ENCODE measurements at regions not wholly inside any gene's neighbourhood (a gene's known extent, or its start where the extent isn't known, plus 50 kb on each side); places are given as distances from the start of the nearest gene placed in this dataset.
"Not testable (repeated sequence)": the region's sequence is repeated elsewhere in the genome, so short reads cannot be mapped to it uniquely, and the experiment has no call there.

DNA sequence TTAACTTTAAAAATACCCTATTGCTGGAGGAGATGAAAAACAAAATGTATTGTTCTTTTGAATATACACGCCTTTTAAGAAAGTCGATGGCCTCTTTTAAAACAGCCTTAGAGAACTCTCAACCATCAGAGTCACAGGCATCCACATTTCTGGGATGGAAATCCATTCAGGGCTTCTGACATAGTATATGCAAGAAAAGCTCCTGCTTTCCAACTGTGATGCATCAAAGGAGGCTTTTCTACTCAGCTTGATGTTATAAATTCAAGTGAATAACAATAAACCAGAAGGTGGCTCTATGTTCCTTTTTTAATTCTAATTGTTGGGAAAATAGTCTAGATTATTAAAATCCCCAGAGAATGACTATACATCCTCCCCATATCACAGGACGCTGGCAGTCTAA is 398.8 kb upstream of the CXADR start:
- no peaks in the 10 kb centered on the region for H3K27me3 Mint-ChIP-seq
- POLR2A ChIA-PET: no interaction called here
- no peak overlapping the region for H3K27ac Mint-ChIP-seq
- CTCF ChIA-PET: no interaction called here
- peaks cover 8% of the 10 kb centered on the region for H3K9me3 Mint-ChIP-seq
- H3K4me3 Mint-ChIP-seq: no peak overlapping the region
- H3K36me3 Mint-ChIP-seq (ENCODE audit: low read depth): no peaks in the 10 kb centered on the region
- no peak for DNase-seq
- H3K4me1 Mint-ChIP-seq: no peaks in the 10 kb centered on the region

DNA sequence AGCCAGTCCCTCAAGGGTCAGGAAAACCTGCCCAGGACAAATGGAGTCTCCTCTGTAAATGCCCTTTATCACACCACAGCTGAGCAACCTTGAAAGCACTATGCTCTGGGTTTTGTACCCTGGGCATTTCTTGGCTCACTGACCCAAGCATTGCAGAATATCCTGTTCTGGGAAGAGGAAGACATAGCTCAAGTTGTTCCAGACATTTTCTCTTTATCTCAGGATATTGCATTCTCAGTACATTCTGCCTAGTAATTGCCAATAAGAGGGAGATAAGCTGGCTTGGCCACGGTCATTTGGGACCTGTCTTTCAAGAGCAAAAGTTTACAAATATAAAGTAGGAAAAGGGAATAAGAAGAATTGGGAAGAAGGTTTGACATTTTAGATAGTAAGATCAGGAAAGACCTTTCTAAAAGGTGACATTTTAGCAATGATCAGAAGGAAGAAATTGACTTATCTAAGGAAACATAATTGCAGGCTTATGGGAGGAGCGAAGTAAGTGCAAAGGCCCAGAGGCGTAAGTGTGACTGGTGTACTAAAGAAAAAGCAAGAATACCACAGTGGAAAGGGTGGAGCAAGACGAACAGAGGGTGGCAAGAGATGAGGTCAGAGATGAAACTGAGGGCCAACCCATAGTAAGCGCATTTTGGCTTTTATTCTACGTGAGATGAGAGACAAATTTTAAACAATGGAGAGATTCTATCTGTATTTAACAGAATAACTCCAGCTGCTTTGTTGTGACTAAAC is 394.0 kb upstream of the CXADR start:
- Mint-ChIP-seq H3K27ac (no peak overlapping the region), H3K4me1 (no peaks in the 10 kb centered on the region), H3K27me3 (no peaks in the 10 kb centered on the region), H3K36me3 (ENCODE audit: low read depth) (no peaks in the 10 kb centered on the region), H3K9me3 (peaks cover 7% of the 10 kb centered on the region), H3K4me3 (no peak overlapping the region)
- CTCF ChIA-PET: no interaction called here
- no peak for DNase-seq
- POLR2A ChIA-PET: no interaction called here

DNA sequence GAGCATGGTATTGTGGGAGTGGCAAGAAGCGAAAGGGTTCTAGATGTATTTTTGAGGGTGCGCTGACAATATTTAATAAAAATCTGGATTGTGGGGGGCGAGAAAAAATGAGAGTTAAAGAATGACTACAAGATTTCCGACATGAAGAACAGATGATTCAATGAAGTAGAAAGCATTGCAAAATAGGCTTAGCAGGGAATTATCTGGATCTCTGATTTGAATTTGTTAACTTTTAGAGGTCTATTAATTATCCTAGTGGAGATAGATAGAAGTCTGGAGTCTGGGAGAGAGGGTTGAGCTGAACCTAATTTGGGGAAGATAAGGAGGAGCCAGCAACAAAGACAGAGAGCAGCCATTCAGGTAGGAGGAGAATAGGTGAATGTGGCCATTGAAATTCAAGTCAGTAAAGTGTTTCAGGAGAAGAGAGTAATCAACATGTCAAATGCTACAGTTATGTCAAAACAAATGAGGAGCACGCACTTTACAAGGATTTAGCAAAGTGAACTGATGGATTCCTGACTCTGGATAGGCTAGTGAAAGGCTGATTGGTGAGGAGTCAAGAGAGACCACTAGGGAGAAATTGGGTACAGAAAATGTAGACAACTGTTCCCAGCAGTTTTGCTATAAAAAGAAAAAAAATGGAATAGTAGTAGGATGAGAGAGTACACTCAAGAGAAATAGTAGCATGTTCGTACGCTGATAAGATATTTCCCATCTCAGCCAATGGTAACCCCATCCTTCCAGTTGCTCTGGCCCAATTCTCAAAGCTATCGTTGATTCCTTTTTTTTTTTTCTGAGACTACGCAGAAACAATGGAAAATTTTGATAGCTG is 393.2 kb upstream of the CXADR start:
- H3K4me3 Mint-ChIP-seq: no peak overlapping the region
- CTCF ChIA-PET: interaction anchor here (0.6 kb wide), 1 partner anchor 43 kb away, joined by 4 read pairs; no protein-coding TSS in a partner anchor
- peaks cover 7% of the 10 kb centered on the region for H3K9me3 Mint-ChIP-seq
- H3K4me1 Mint-ChIP-seq: no peaks in the 10 kb centered on the region
- H3K27me3 Mint-ChIP-seq: no peaks in the 10 kb centered on the region
- no peak for DNase-seq
- no peak overlapping the region for H3K27ac Mint-ChIP-seq
- no peaks in the 10 kb centered on the region for H3K36me3 Mint-ChIP-seq (ENCODE audit: low read depth)
- POLR2A ChIA-PET: no interaction called here

DNA sequence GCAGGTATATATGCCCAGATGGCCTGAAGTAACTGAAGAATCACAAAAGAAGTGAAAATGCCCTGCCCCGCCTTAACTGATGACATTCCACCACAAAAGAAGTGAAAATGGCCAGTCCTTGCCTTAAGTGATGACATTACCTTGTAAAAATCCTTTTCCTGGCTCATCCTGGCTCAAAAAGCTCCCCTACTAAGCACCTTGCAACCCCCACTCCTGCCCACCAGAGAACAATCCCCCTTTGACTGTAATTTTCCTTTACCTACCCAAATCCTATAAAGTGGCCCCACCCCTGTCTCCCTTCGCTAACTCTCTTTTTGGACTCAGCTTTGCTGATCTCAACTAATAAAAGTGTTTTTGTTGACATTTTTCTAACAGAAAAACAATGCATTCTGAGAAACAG is 385.4 kb upstream of the CXADR start:
- H3K27ac Mint-ChIP-seq; H3K4me3 Mint-ChIP-seq; DNase-seq; H3K27me3 Mint-ChIP-seq; H3K4me1 Mint-ChIP-seq; CTCF ChIA-PET; POLR2A ChIA-PET; H3K9me3 Mint-ChIP-seq; H3K36me3 Mint-ChIP-seq (ENCODE audit: low read depth): not testable (repeated sequence)

DNA sequence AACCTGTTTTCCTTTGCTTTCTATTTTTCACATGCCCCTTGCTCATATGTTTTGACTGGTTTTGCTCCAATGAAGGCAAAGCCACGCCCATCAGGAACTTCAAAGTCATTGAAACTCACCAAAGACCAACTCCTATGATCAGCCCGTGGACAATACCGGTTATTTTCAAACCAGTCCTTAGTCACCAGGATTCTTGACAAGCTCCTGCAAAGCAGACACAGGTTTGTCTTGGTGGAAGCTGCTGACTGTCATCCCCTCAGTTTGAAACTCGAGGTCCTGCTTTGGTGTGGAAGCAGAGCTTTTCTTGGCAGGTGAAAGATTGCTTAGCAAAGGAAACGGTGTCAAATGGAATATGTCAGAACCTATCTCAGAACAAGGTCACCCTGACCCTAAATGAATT is 384.7 kb upstream of the CXADR start:
- Mint-ChIP-seq H3K4me3 (no peak overlapping the region), H3K27me3 (no peaks in the 10 kb centered on the region), H3K9me3 (peaks cover under 1% of the 10 kb centered on the region), H3K4me1 (no peaks in the 10 kb centered on the region), H3K27ac (no peak overlapping the region), H3K36me3 (ENCODE audit: low read depth) (no peaks in the 10 kb centered on the region)
- CTCF ChIA-PET: no interaction called here
- no peak for DNase-seq
- POLR2A ChIA-PET: no interaction called here

DNA sequence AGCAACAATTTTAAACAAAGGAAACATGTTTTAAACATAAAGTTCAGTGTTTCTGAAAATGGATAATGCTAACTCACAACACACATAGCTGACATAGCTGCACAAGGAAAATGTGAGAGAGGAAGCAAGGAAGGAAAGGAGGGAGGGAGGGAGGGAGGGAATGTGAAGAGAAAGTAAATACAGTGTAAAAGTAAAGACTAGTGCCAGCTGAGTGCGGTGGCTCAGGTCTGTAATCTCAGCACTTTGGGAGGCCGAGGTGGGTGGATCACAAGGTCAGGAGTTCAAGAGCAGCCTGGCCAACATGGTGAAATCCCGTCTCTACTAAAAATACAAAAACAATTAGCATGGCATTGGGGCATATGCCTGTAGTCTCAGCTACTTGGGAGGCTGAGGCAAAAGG is 373.7 kb upstream of the CXADR start:
- peak overlapping the region; percentile 68 for H3K4me3 Mint-ChIP-seq

DNA sequence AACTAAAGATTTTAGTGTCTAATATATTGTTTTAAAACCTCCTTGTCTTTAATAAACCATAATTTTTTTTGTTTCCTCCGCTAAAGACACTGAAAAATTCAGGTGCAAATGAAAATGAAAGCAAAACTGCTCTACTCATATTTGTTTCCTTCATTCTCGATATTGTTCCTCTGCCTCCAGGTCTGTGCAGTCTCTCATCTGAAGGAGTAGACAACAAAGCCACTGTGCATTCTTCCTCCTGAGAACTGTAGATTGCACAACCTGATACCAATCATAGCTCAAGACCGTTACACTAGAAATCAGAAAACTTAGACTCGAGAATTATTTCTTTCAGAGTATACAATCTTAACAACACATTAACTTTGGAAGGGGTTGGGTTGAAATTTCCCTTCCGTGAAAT is 373.1 kb upstream of the CXADR start:
- CTCF ChIA-PET: no interaction called here
- no peak for DNase-seq

More for the DNA sequence above, 373.7 kb upstream of the CXADR start:
- H3K27me3 Mint-ChIP-seq; DNase-seq; H3K36me3 Mint-ChIP-seq (ENCODE audit: low read depth); CTCF ChIA-PET; H3K4me1 Mint-ChIP-seq; POLR2A ChIA-PET; H3K9me3 Mint-ChIP-seq: not testable (repeated sequence)
- peak overlapping the region; percentile 68 for H3K27ac Mint-ChIP-seq

DNA sequence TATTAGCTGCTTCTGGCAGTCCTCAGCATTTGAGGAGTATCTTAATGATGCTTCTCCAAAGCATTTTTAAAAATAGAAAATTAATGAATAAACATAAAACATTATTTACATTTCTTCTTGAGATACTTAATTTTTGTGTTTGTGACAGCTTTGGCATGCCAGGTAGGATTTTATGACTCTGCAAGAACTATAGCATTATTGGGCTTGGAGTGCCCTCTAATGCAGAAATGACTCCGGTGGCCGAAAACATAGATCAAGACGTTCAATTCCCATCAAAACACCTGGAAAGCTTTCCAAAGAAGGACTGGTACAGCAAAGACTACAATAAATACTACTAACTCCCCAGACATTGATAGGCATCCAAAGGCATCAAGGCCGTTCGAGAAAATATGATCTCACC is 366.4 kb upstream of the CXADR start:
- ChIA-PET CTCF (no interaction called here), POLR2A (no interaction called here)
- H3K9me3 Mint-ChIP-seq: peaks cover 7% of the 10 kb centered on the region
- no peaks in the 10 kb centered on the region for H3K36me3 Mint-ChIP-seq (ENCODE audit: low read depth)
- no peak overlapping the region for H3K27ac Mint-ChIP-seq
- H3K27me3 Mint-ChIP-seq: no peaks in the 10 kb centered on the region
- no peaks in the 10 kb centered on the region for H3K4me1 Mint-ChIP-seq
- no peak overlapping the region for H3K4me3 Mint-ChIP-seq
- DNase-seq: no peak

More for the DNA sequence above, 373.1 kb upstream of the CXADR start:
- peaks cover 7% of the 10 kb centered on the region for H3K4me1 Mint-ChIP-seq
- H3K4me3 Mint-ChIP-seq: peak overlapping the region; percentile 68
- peak overlapping the region; percentile 87 for H3K27ac Mint-ChIP-seq
- H3K9me3 Mint-ChIP-seq: peaks cover 10% of the 10 kb centered on the region
- H3K27me3 Mint-ChIP-seq: no peaks in the 10 kb centered on the region
- H3K36me3 Mint-ChIP-seq (ENCODE audit: low read depth): no peaks in the 10 kb centered on the region
- POLR2A ChIA-PET: no interaction called here

DNA sequence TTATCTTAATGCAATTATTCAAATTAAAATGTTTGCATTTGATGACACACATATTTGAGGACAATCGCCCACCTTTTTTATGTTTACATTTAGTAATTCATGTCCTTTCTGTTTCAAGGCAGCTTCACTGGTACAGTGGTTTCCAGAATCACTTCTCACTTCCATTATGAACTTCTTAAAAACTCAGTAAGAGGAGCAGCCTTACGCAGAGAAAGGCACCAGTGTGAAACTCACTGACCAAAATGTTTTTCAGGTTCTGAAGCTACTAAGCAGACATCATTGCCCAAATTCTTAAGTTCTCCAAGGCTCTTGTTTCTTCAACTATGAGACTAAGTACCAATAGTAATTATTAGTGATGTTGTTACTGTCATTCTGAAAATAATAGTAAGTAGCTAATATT is 353.1 kb upstream of the CXADR start:
- no peaks in the 10 kb centered on the region for H3K4me1 Mint-ChIP-seq
- H3K27me3 Mint-ChIP-seq: no peaks in the 10 kb centered on the region
- H3K4me3 Mint-ChIP-seq: no peak overlapping the region
- no peaks in the 10 kb centered on the region for H3K36me3 Mint-ChIP-seq (ENCODE audit: low read depth)
- no peak overlapping the region for H3K27ac Mint-ChIP-seq
- POLR2A ChIA-PET: no interaction called here
- peaks cover 7% of the 10 kb centered on the region for H3K9me3 Mint-ChIP-seq
- no peak for DNase-seq
- CTCF ChIA-PET: interaction anchor here (0.9 kb wide), 1 partner anchor 11 kb away, joined by 3 read pairs; no protein-coding TSS in a partner anchor

DNA sequence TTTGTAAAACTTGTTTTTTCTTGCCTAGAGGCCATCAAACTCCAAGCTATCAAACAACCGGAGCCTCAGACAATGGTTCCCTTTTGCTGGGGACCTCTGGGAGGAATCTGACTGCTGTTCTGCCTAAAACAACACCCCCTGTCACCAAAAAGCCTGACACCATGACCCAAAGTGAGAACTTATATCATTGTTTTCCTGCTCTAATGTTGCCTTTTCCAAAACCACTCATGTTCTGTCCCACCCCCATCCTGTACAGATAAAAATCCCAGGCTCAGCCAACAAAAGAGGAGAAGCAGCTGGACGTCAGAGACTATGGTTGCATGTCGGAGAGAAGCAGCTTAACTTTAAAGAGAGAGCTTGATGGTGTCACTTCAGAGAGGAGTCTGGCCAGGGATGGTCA is 327.2 kb upstream of the CXADR start:
- H3K9me3 Mint-ChIP-seq: peaks cover 23% of the 10 kb centered on the region
- no peaks in the 10 kb centered on the region for H3K4me1 Mint-ChIP-seq
- H3K27ac Mint-ChIP-seq: no peak overlapping the region
- no peaks in the 10 kb centered on the region for H3K36me3 Mint-ChIP-seq (ENCODE audit: low read depth)
- DNase-seq: no peak
- POLR2A ChIA-PET: no interaction called here
- H3K4me3 Mint-ChIP-seq: no peak overlapping the region
- CTCF ChIA-PET: no interaction called here
- H3K27me3 Mint-ChIP-seq: no peaks in the 10 kb centered on the region

DNA sequence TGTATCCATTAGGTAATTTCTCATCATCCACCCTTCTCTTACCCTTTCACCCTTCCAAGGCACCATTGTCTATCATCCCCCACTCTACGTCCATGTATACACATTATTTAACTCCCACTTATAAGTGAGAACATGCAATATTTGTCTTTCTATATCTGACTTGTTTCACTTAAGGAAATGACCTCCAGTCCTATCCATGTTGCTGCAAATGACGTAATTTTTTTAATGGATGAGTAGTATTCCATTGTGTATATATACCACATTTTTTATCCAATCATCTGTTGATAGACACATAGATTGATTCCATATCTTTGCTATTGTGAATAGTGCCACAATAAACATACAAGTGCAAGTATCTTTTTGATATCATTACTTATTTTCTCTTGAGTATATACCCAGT is 322.9 kb upstream of the CXADR start:
- no peaks in the 10 kb centered on the region for H3K36me3 Mint-ChIP-seq (ENCODE audit: low read depth)
- no peak overlapping the region for H3K27ac Mint-ChIP-seq
- ChIA-PET POLR2A (no interaction called here), CTCF (no interaction called here)
- H3K4me3 Mint-ChIP-seq: no peak overlapping the region
- H3K4me1 Mint-ChIP-seq: no peaks in the 10 kb centered on the region
- no peaks in the 10 kb centered on the region for H3K27me3 Mint-ChIP-seq
- no peak for DNase-seq
- peaks cover 20% of the 10 kb centered on the region for H3K9me3 Mint-ChIP-seq

DNA sequence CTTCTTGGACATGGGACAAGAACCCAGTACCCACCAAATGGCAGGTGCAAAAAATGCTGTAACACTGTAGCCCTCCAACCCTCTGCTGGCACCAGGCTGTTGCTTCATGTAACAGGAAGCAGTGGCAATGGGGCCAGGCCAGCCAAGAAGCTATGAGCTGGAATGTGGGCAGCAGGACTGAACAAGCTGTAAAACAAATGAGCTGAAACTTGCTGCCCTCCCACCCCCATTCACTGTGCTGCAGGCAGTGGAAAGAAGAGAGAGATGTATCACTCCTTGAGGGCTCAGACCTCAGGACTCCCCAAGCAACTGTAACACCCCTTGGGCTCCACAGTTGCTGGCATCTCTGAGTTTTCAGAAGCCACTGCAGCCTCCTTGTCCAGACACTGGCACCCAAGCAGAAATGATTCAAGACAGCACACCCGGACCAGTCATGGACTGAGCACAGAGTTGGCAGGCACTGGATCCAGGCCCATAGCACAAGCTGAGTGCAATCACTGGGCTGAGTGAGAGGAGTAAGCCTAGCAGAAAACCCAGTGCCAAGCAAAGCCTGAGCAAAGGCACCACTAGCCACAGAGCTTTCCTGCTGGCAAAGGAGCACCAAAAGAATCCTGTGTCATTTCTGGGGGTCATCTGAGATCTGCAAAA is 321.4 kb upstream of the CXADR start:
- Mint-ChIP-seq H3K36me3 (ENCODE audit: low read depth) (no peaks in the 10 kb centered on the region), H3K4me3 (no peak overlapping the region), H3K4me1 (no peaks in the 10 kb centered on the region), H3K9me3 (peaks cover 14% of the 10 kb centered on the region), H3K27me3 (no peaks in the 10 kb centered on the region), H3K27ac (no peak overlapping the region)
- CTCF ChIA-PET: no interaction called here
- no peak for DNase-seq
- POLR2A ChIA-PET: no interaction called here

DNA sequence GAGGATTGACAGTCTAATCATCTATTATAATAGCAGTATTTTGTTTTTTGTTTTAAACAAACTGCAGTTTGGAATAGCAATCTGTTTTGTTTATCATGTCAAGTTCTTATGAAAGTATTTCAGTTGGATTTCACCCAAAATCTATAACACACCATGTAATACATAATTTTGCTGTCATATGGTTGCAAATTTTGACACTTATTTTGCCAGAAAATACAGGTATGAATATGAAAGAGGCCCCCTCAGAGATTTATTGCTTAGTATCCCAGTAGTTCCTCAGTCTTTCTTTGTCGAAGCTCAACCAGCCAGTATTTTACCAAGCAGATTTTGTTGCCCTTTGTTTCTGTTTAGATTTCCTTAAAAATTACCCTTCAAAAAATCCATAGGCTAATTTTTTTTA is 317.5 kb upstream of the CXADR start:
- Mint-ChIP-seq H3K27ac (no peak overlapping the region), H3K36me3 (ENCODE audit: low read depth) (no peaks in the 10 kb centered on the region), H3K27me3 (no peaks in the 10 kb centered on the region), H3K9me3 (peaks cover 14% of the 10 kb centered on the region), H3K4me1 (no peaks in the 10 kb centered on the region), H3K4me3 (no peak overlapping the region)
- no peak for DNase-seq
- ChIA-PET POLR2A (no interaction called here), CTCF (no interaction called here)
